ENCODE measurements at regions not wholly inside any gene's neighbourhood (a gene's known extent, or its start where the extent isn't known, plus 50 kb on each side); places are given as distances from the start of the nearest gene placed in this dataset.

GRCh38 chr2:176647325-176648165, 378.3 kb downstream of the MTX2 start:
- no peak for TF ChIP-seq POLR2A (IDR thresholded peaks at IDR 0.05)
- no peak for TF ChIP-seq CTCF (IDR thresholded peaks at IDR 0.05)
